GM21529 (cell line): ENCODE measurements at regions not wholly inside any gene's neighbourhood (a gene's known extent, or its start where the extent isn't known, plus 50 kb on each side); places are given as distances from the start of the nearest gene placed in this dataset.
"Not testable (repeated sequence)": the region's sequence is repeated elsewhere in the genome, so short reads cannot be mapped to it uniquely, and the experiment has no call there.

Source experiments
- ATAC-seq: cut with Tn5 transposase; IDR thresholded peaks from one replicate; pipeline ENCODE4 v1.9.1; 2021; ENCODE audit not compliant: unreplicated experiment

GRCh38 chr6:142633317-142633716 lies 311.7 kb downstream of the HIVEP2 start:
- ATAC-seq, result no peak

GRCh38 chr6:142635130-142635529 lies 309.8 kb downstream of the HIVEP2 start:
- no peak for ATAC-seq

GRCh38 chr6:142637624-142638351 lies 307.2 kb downstream of the HIVEP2 start:
- no peak for ATAC-seq

GRCh38 chr6:142642651-142643050 lies 302.3 kb downstream of the HIVEP2 start:
- ATAC-seq, result no peak

GRCh38 chr6:142644866-142645265 lies 300.1 kb downstream of the HIVEP2 start:
- no peak for ATAC-seq

- no peak for ATAC-seq
Observed at GRCh38 chr6:142645663-142646062, 299.3 kb downstream of the HIVEP2 start.

- ATAC-seq, result no peak
Observed at GRCh38 chr6:142647449-142648035, 297.4 kb downstream of the HIVEP2 start.

- ATAC-seq, result no peak
Observed at GRCh38 chr6:142648036-142648451, 296.9 kb downstream of the HIVEP2 start.

- no peak for ATAC-seq
Observed at GRCh38 chr6:142648526-142648925, 296.4 kb downstream of the HIVEP2 start.

GRCh38 chr6:142649438-142650234 lies 295.3 kb downstream of the HIVEP2 start:
- ATAC-seq, result not testable (repeated sequence)

- no peak for ATAC-seq
Observed at GRCh38 chr6:142651384-142651783, 293.6 kb downstream of the HIVEP2 start.

GRCh38 chr6:142653710-142654420 lies 291.1 kb downstream of the HIVEP2 start:
- no peak for ATAC-seq

GRCh38 chr6:142659661-142660060 lies 285.3 kb downstream of the HIVEP2 start:
- no peak for ATAC-seq

GRCh38 chr6:142665393-142665792 lies 279.6 kb downstream of the HIVEP2 start:
- ATAC-seq, result no peak

GRCh38 chr6:142666599-142667185 lies 278.3 kb downstream of the HIVEP2 start:
- ATAC-seq, result no peak

GRCh38 chr6:142669471-142670351 lies 275.3 kb downstream of the HIVEP2 start:
- ATAC-seq, result no peak

- peak; percentile 88 for ATAC-seq
Observed at GRCh38 chr6:142671791-142672190, 273.2 kb downstream of the HIVEP2 start.

- ATAC-seq, result no peak
Observed at GRCh38 chr6:142675517-142675916, 269.5 kb downstream of the HIVEP2 start.

GRCh38 chr6:142676027-142676443 lies 268.9 kb downstream of the HIVEP2 start:
- no peak for ATAC-seq

GRCh38 chr6:142676647-142677192 lies 268.3 kb downstream of the HIVEP2 start:
- no peak for ATAC-seq
